ENCODE measurements at regions not wholly inside any gene's neighbourhood (a gene's known extent, or its start where the extent isn't known, plus 50 kb on each side); places are given as distances from the start of the nearest gene placed in this dataset.
"Not testable (repeated sequence)": the region's sequence is repeated elsewhere in the genome, so short reads cannot be mapped to it uniquely, and the experiment has no call there.

DNA sequence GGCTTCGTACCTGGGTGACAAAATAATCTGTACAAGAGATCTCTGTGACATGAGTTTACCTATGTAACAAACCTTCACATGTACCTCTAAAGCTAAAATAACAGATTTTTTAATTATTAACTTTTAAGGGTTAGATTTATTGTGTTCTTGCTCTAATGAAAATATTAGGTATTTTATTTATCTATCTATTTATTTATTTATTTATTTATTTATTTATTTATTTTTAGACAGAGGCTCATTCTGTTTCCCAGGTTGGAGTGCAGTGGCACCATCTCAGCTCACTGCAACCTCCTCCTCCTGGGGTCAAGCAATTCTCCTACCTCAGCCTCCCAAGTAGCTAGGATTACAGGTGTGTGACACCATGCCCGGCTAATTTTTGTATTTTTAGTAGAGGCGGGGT lies 348.4 kb downstream of the TAF11L14 start:
- not testable (repeated sequence) for DNase-seq

DNA sequence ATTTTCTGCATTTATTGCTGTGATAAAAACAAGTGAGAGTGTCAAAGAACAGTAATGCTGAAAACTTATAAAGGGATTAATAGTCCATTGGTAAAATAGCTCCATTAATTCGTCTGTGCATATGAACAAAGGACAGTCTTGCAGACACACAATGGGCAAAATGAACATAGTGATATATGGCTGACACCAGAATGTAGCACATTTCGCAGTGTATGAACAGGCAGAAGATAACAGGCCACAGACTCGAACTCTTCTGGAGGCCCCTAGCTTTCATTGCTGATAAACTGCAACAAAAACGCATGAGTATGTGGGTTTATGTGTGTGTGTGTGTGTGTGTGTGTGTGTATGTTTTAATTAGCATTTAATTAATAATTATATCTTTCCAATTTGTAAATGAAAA lies 354.8 kb downstream of the TAF11L14 start:
- DNase-seq, result no peak

GRCh38 chr5:17989567-17990563 lies 355.6 kb downstream of the TAF11L14 start:
- no peak for DNase-seq

DNA sequence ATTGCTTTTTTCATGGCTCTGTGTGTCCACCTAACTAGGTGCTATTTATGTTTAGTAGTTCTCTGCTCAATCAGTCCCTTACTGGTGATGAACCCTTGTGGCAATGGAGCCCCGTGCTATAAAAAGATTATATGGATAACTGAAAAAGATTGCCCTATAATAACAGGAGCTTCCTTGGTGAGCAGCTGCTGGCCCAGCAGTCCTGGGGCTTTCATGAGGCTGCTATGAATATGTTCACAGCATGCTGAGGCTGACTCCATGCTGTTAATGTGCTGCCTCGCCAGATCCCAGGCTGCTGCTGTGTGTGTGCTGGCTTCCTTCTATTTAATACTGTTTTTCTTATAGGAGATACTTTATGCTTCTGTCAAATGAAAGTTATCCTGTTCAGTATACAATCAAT lies 357.5 kb downstream of the TAF11L14 start:
- no peak for DNase-seq

DNA sequence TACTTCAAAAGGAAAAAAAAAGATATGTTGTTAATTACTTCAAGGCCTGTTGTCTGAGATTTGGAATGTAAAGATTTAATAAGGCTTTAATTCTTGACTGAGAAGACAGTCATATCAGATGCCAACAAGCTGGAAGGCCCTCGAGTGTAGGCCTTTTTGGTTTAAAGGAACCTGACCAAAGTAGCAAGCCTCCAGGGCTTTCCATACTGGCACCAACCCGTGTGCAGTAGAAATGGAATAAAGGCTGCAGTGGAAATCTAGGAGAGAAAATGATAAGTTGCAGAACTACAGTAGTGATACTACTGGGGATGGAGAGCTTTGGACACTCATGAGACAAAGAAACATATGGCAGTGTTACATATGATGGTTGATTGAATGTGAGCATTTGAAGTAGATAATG lies 358.0 kb downstream of the TAF11L14 start:
- DNase-seq, result no peak

DNA sequence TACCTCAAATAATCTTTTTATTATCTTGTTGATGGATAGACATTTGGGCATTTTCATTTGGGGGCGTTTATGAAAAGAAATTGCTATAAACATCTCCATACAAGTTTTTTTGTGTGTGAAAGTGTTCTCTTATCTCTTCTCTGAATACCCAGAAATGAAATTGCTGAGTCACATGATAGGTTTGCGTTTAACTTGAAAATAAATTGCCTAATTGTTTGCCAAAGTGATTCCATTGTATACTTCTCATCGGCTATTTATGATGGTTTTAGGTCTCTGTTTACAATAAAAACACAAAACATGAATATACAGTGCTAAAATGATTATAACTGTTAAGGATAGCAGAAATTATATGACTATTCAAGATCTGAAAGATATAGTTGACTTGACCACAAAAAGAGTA lies 361.7 kb downstream of the TAF11L14 start:
- no peak for DNase-seq

DNA sequence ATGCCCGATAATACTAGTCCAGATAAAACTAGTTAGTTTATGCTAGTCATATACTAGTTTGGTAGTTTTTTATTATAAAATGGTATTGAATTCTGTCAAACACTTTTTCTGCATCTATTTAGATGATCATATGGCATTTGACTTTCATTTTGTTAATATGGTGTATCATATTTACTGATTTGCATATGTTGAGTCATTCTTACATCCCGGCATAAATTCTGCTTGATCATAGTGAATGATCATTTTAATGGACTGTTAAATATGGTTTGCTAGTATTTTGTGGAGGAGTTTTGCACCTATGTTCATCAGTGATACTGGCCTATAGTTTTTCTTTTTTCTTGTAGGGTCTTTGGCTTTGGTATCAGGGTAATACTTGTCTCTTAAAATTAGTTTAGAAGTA lies 365.6 kb downstream of the TAF11L14 start:
- no peak for DNase-seq

- no peak for DNase-seq
Observed at GRCh38 chr5:18000744-18001143, 366.5 kb downstream of the TAF11L14 start.

DNA sequence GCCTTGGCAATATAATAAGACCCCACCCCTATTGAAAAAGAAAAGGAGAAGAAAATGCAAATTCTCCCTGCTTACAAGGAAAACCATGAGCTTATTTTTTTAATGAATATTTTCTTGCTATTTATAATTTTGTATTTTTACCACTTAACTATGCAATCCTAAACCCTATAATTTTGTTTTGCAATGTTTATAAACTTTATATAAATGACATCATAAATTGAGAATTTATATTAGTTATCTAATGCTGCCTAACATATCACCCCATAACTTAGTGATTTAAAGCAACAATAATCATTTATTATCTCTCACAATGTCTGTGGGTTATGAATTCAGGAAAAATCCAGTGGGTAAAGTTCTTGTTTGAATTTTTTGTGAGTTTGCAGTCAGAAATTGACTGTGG lies 369.1 kb downstream of the TAF11L14 start:
- DNase-seq, result no peak

- no peak for DNase-seq
Observed at GRCh38 chr5:18003784-18004183, 369.5 kb downstream of the TAF11L14 start.

GRCh38 chr5:18006235-18006634 lies 372.0 kb downstream of the TAF11L14 start:
- not testable (repeated sequence) for DNase-seq

DNA sequence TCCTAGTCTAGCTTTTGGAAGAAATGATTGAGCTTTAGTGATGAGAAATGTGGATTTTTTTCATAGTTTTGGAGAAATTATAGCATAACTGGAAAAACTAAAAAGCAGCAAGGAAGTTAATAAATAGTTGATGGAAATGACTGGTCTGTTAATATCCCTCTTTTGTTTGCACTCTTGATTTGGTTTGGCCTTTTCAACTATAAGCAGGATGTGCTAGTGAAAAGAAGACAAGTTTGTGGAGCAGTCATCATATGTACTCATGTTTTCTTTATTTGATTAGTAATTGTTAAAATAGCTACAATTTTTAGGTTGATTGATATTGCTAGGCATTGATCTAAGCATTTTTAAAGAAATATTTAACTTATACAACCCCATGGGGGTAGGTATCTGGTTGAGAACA lies 374.7 kb downstream of the TAF11L14 start:
- DNase-seq, result no peak

GRCh38 chr5:18010053-18010452 lies 375.8 kb downstream of the TAF11L14 start:
- DNase-seq, result no peak

GRCh38 chr5:18018472-18018871 lies 384.2 kb downstream of the TAF11L14 start:
- DNase-seq, result no peak

DNA sequence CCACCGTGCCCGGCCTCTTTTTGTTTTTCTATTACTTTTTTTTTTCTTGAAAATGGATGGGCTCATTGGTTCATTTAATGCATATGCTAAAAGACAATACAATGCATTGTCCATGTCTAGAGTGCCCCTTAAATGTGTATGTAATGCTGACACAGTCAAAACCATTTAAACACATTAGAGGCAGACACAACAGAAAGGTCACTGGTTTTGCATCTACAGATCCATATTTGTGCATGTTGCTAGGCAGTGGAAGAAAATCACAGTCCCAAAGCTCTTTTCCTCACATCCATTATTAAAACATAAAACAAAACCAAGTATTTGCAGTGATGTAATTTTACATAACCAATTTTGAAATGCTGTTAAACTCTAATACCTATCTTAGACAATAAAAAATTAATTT lies 389.0 kb downstream of the TAF11L14 start:
- DNase-seq, result peak; percentile 1

GRCh38 chr5:18023986-18024385 lies 389.7 kb downstream of the TAF11L14 start:
- DNase-seq, result no peak

- DNase-seq, result no peak
Observed at GRCh38 chr5:18024542-18024941, 390.3 kb downstream of the TAF11L14 start.

DNA sequence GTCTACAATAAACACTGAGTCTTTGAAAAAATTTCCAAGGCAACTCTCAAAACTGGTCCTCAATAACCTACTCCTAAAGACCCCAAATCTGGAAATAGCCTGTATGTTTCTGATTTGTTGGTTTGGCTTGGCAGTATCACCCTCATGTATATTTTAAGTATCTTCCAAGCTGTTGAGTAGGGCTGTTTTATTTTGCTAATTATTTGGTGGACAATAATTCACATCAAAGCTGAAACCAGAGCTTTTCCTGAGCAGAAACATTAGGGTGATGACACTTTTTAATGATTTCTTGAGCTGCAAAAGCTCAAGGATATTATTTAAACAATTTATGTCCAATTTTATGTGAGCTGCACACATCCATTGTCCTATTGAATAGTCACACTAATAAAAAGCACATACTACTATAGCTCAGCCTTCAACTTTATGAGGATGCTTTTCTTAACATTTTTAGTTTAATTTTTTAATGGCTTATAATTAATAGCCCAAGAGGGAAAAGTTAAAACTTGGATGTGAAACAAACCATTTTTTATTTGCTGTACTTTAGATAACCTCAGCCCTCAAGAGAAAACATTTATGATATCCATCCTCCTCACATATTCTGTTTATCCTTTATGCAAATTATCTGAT lies 393.1 kb downstream of the TAF11L14 start:
- DNase-seq, result no peak

DNA sequence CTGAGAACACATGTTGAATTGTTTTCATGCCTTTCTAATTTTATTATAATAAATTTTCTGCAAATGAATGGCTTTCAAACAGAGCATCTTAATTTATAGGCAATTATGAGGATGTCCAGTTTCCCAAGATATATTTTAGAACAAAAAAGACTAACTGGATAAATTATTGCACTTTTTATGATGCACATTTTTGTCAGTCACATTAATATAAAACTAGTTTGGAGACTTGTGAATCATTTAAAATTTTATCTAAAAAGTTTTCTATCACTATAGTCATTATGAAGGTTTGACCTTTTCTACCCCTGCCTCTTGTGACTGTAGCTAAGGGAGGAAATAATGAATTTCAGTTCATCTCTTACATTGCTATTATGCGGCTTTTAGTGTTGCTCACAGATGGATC lies 393.8 kb downstream of the TAF11L14 start:
- no peak for DNase-seq

GRCh38 chr5:18032744-18033143 lies 398.5 kb downstream of the TAF11L14 start:
- no peak for DNase-seq

- DNase-seq, result no peak
Observed at GRCh38 chr5:18036531-18036930, 402.3 kb downstream of the TAF11L14 start.

GRCh38 chr5:18037718-18038117 lies 403.5 kb downstream of the TAF11L14 start:
- DNase-seq, result no peak

DNA sequence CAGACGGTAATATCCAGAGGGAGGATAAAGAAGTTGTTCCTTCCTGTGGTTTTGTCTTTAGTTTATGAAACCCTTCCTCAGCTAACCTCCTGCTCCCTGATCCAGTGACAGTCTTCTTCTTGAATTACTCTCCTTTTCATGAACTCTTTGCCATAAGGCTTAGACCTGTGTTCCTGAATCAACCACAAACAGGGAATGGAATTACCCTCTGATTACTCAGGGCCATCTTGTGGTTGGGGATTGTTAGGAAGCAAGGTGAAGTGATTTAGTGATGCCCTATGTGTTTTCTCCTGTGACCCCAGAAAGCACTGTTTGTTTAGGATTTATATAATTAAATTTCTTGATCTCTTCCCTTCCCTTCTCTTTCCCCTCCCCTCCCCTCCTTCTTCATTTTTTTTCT lies 409.1 kb downstream of the TAF11L14 start:
- no peak for DNase-seq

GRCh38 chr5:18048449-18048848 lies 414.2 kb downstream of the TAF11L14 start:
- no peak for DNase-seq
